ENCODE measurements at regions not wholly inside any gene's neighbourhood (a gene's known extent, or its start where the extent isn't known, plus 50 kb on each side); places are given as distances from the start of the nearest gene placed in this dataset.

- no peaks in the 10 kb centered on the region for H3K4me1 ChIP-seq
- no peaks in the 10 kb centered on the region for H3K36me3 ChIP-seq
- H3K9me3 ChIP-seq = peaks cover 0 to 9% (median 0%) of the 10 kb centered on the region in 8 donors
- no peak for DNase-seq
- TF ChIP-seq POLR2AphosphoS5 (IDR thresholded peaks at IDR 0.05) (no peak), CTCF (IDR thresholded peaks at IDR 0.05 in 8 of 11, conservative IDR thresholded peaks at IDR 0.05 in 3 of 11) (no peak), POLR2A (IDR thresholded peaks at IDR 0.05) (no peak)
- intact Hi-C loops (cut with DNase I; ENCODE audit: low total_unique reads) = no loop called here
- no peaks in the 10 kb centered on the region for H3K27me3 ChIP-seq (replicated peaks in 1 of 7)
- no peak overlapping the region for H3K27ac ChIP-seq
- 69 to 85% (median 78%) methylated on average over 3 of the region's 3 CpGs for WGBS, 5 donors
- no peak overlapping the region for H3K4me3 ChIP-seq
Measured at GRCh38 chr12:83196694-83197350, 510.1 kb downstream of the TMTC2 start.

- no peak for DNase-seq
- Histone ChIP-seq H3K9me3 (peaks cover 0 to 9% (median 0%) of the 10 kb centered on the region in 8 donors), H3K27me3 (replicated peaks in 1 of 7) (no peaks in the 10 kb centered on the region), H3K4me3 (no peak overlapping the region), H3K27ac (no peak overlapping the region), H3K36me3 (no peaks in the 10 kb centered on the region), H3K4me1 (no peaks in the 10 kb centered on the region)
- 76 to 85% (median 82%) methylated on average over 8 of the region's 8 CpGs for WGBS, 5 donors
- TF ChIP-seq POLR2AphosphoS5 (IDR thresholded peaks at IDR 0.05) = no peak
- no peak for TF ChIP-seq POLR2A (IDR thresholded peaks at IDR 0.05)
- TF ChIP-seq CTCF (IDR thresholded peaks at IDR 0.05 in 8 of 11, conservative IDR thresholded peaks at IDR 0.05 in 3 of 11) = no peak
- intact Hi-C loops (cut with DNase I; ENCODE audit: low total_unique reads) = no loop called here
Measured at GRCh38 chr12:83190631-83191390, 504.1 kb downstream of the TMTC2 start.

GRCh38 chr12:83186419-83186818, 499.7 kb downstream of the TMTC2 start:
- WGBS, 5 donors = 90 to 100% (median 95%) methylated on average over 1 of the region's 1 CpG
- TF ChIP-seq POLR2A (IDR thresholded peaks at IDR 0.05) = no peak
- TF ChIP-seq CTCF (IDR thresholded peaks at IDR 0.05 in 8 of 11, conservative IDR thresholded peaks at IDR 0.05 in 3 of 11) = no peak
- no peak for TF ChIP-seq POLR2AphosphoS5 (IDR thresholded peaks at IDR 0.05)
- Histone ChIP-seq H3K4me3 (no peak overlapping the region), H3K4me1 (no peaks in the 10 kb centered on the region), H3K9me3 (no peaks in the 10 kb centered on the region), H3K27me3 (replicated peaks in 1 of 7) (no peaks in the 10 kb centered on the region), H3K36me3 (no peaks in the 10 kb centered on the region), H3K27ac (no peak overlapping the region)
- intact Hi-C loops (cut with DNase I; ENCODE audit: low total_unique reads) = no loop called here
- no peak for DNase-seq

GRCh38 chr12:83185241-83185640, 498.5 kb downstream of the TMTC2 start:
- Histone ChIP-seq H3K9me3 (no peaks in the 10 kb centered on the region), H3K27me3 (replicated peaks in 1 of 7) (no peaks in the 10 kb centered on the region), H3K36me3 (no peaks in the 10 kb centered on the region), H3K4me3 (no peak overlapping the region), H3K4me1 (no peaks in the 10 kb centered on the region), H3K27ac (no peak overlapping the region)
- intact Hi-C loops (cut with DNase I; ENCODE audit: low total_unique reads) = no loop called here
- WGBS, 5 donors = 32 to 58% (median 37%) methylated on average over 1 of the region's 1 CpG
- no peak for DNase-seq
- TF ChIP-seq CTCF (IDR thresholded peaks at IDR 0.05 in 8 of 11, conservative IDR thresholded peaks at IDR 0.05 in 3 of 11) (no peak), POLR2AphosphoS5 (IDR thresholded peaks at IDR 0.05) (no peak), POLR2A (IDR thresholded peaks at IDR 0.05) (no peak)

Data from spleen (tissue), 11 donors.